Nephron progenitor cell (in vitro differentiated cells): ENCODE measurements at regions not wholly inside any gene's neighbourhood (a gene's known extent, or its start where the extent isn't known, plus 50 kb on each side); places are given as distances from the start of the nearest gene placed in this dataset.

Experiments used
- DNase-seq: peaks from one replicate; pipeline ENCODE4 v3.0.0; 2021
- H3K27ac Mint-ChIP-seq: 2 replicates; pipeline ENCODE4 v1.8.0; 2021; ENCODE audit warnings: mild to moderate bottlenecking, moderate library complexity, mixed read lengths
- H3K27me3 Mint-ChIP-seq: 2 replicates; pipeline ENCODE4 v1.8.0; 2021; ENCODE audit warnings: mild to moderate bottlenecking, low read depth, mixed read lengths; ENCODE audit not compliant: poor library complexity
- H3K36me3 Mint-ChIP-seq: 2 replicates; pipeline ENCODE4 v1.8.0; 2021; ENCODE audit warnings: low read depth, mixed read lengths
- H3K4me1 Mint-ChIP-seq: 2 replicates; pipeline ENCODE4 v1.8.0; 2021; ENCODE audit warnings: mixed read lengths
- H3K4me3 Mint-ChIP-seq: 2 replicates; pipeline ENCODE4 v1.8.0; 2021; ENCODE audit warnings: mild to moderate bottlenecking, moderate library complexity, mixed read lengths
- H3K9me3 Mint-ChIP-seq: 2 replicates; pipeline ENCODE4 v1.8.0; 2021; ENCODE audit warnings: mild to moderate bottlenecking, moderate library complexity, mixed read lengths
- TF ChIP-seq, protein P1 (sequence below): fragments of 200-600 bp; sonication (generic); IDR thresholded peaks from 2 replicates; pipeline ENCODE4 v1.5.0; 2021; ENCODE audit warnings: antibody characterized with exemption

DNA sequence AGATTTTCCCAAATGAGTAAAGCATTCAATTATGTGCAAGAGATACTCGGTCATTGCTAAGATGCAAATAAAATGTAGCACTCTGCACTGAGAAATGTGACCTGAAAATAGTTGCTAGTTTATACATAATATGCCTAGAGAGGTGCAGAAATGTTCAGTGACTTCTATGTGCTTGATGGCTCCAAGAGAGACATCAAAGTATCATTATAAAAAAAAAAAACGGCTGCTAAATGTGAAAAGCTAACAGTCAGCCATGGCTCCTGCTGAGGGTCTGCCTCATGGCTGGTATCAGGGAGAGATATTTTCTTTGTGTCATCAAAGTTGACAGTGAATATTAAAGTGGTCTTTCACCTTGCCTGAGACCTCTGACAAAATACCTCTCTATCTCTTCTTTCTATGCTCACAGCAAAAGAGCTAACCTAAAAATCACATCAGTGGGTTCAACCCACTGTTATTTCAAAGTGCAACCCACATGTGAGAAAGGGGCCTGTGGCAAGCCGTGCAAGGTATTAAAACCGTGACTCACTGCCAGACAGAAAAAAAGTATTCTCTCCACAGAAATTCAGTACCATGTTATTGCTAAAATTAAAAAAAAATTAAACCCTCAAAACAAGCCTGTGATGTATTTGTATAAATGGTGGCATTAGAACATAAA lies 259.0 kb downstream of the HIVEP2 start:
- no peak overlapping the region for H3K27ac Mint-ChIP-seq
- no peaks in the 10 kb centered on the region for H3K27me3 Mint-ChIP-seq
- TF ChIP-seq, protein P1, sequence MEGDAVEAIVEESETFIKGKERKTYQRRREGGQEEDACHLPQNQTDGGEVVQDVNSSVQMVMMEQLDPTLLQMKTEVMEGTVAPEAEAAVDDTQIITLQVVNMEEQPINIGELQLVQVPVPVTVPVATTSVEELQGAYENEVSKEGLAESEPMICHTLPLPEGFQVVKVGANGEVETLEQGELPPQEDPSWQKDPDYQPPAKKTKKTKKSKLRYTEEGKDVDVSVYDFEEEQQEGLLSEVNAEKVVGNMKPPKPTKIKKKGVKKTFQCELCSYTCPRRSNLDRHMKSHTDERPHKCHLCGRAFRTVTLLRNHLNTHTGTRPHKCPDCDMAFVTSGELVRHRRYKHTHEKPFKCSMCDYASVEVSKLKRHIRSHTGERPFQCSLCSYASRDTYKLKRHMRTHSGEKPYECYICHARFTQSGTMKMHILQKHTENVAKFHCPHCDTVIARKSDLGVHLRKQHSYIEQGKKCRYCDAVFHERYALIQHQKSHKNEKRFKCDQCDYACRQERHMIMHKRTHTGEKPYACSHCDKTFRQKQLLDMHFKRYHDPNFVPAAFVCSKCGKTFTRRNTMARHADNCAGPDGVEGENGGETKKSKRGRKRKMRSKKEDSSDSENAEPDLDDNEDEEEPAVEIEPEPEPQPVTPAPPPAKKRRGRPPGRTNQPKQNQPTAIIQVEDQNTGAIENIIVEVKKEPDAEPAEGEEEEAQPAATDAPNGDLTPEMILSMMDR = no peak
- no peaks in the 10 kb centered on the region for H3K9me3 Mint-ChIP-seq
- H3K4me3 Mint-ChIP-seq = no peak overlapping the region
- H3K36me3 Mint-ChIP-seq = no peaks in the 10 kb centered on the region
- H3K4me1 Mint-ChIP-seq = no peaks in the 10 kb centered on the region
- no peak for DNase-seq

DNA sequence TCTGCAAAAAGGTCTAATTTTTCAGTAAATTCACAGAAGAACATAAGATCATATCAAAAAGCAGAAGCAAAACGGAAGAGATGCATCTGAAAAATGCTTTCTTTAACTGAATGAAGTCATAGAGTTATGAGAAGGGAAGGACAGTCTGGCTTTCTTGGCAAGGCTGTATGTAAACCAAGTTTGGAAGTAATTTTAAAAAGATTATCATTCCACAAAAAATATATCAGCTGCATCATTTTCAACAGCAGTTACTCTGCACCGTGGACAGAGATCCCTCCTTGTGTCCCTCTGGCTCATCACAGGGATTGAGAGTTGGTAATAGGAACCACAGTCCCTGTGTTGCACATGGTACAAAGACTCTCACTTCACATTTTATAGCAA lies 258.5 kb downstream of the HIVEP2 start:
- Mint-ChIP-seq H3K27me3 (no peaks in the 10 kb centered on the region), H3K36me3 (no peaks in the 10 kb centered on the region), H3K4me3 (no peak overlapping the region), H3K9me3 (no peaks in the 10 kb centered on the region), H3K4me1 (no peaks in the 10 kb centered on the region), H3K27ac (no peak overlapping the region)
- DNase-seq = no peak
- TF ChIP-seq, protein P1 = no peak

DNA sequence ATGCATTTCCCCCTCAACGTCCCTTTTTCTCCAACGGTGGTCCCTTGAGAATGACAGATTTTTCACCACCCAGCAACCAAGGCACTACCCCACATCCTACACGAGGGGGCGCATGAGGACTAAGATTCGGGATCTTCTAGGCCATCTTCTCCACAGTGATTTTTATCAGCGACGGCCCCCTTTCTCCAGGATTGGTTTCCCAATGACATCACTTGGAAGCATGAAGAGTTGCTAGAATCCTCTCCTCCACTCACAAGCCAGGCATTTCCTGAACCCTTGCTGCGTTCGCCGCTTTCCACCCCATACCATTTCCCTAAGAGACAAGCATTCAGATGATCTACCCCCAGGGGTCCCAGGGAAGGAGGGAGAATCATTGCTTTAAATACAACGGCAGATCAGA lies 252.0 kb downstream of the HIVEP2 start:
- H3K4me3 Mint-ChIP-seq = peak overlapping the region; percentile 13
- TF ChIP-seq, protein P1 = peak; percentile 85

DNA sequence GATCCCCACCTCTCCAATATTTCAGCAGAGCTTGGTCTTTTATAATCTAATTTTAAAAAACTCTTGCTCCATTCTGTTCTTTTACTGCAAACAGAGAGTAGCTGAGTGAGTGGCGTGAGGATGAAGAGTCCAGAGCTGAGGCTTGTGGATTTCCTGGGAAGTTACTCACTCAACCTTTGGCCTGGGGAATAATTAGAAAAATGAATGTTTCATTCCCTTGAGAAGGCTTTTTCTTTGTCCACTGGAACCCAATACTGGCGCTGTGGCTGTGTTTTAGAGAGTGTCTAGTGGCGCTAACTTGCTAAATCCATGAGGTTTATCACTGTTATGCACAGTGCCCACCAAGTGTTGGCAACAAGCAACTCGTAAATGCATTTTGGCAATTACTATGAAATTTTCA lies 251.5 kb downstream of the HIVEP2 start:
- H3K9me3 Mint-ChIP-seq = no peaks in the 10 kb centered on the region
- H3K27me3 Mint-ChIP-seq = peaks cover 4% of the 10 kb centered on the region
- H3K27ac Mint-ChIP-seq = no peak overlapping the region
- peak overlapping the region; percentile 13 for H3K4me3 Mint-ChIP-seq
- H3K4me1 Mint-ChIP-seq = peaks cover 20% of the 10 kb centered on the region
- H3K36me3 Mint-ChIP-seq = no peaks in the 10 kb centered on the region
- no peak for DNase-seq
- TF ChIP-seq, protein P1 = no peak

More for the DNA sequence above, 252.0 kb downstream of the HIVEP2 start:
- H3K4me1 Mint-ChIP-seq = peaks cover 18% of the 10 kb centered on the region
- no peaks in the 10 kb centered on the region for H3K9me3 Mint-ChIP-seq
- H3K27ac Mint-ChIP-seq = no peak overlapping the region
- DNase-seq = peak; percentile 77
- H3K27me3 Mint-ChIP-seq = peaks cover 4% of the 10 kb centered on the region
- no peaks in the 10 kb centered on the region for H3K36me3 Mint-ChIP-seq

DNA sequence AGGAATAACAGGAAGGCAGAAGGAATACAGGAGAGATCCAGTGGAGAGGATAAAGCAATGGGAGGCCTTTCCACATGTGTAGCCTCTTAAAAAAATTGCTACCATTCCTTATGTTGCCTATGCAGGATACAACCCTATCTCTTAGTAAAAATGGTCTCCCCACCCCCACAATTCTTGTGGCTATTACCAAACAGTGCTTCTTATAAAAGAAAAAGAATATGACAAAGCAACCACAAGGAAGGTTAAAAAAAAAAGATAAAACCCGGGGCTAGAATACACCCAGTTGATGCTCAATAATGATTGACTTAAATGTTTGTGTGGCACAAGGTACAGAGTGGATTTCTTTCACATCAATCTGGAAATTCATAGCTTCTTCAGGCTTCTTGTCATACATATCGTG lies 250.9 kb downstream of the HIVEP2 start:
- Mint-ChIP-seq H3K36me3 (no peaks in the 10 kb centered on the region), H3K4me1 (peaks cover 20% of the 10 kb centered on the region), H3K27me3 (peaks cover 4% of the 10 kb centered on the region), H3K27ac (no peak overlapping the region), H3K9me3 (no peaks in the 10 kb centered on the region), H3K4me3 (no peak overlapping the region)
- TF ChIP-seq, protein P1 = no peak
- no peak for DNase-seq

DNA sequence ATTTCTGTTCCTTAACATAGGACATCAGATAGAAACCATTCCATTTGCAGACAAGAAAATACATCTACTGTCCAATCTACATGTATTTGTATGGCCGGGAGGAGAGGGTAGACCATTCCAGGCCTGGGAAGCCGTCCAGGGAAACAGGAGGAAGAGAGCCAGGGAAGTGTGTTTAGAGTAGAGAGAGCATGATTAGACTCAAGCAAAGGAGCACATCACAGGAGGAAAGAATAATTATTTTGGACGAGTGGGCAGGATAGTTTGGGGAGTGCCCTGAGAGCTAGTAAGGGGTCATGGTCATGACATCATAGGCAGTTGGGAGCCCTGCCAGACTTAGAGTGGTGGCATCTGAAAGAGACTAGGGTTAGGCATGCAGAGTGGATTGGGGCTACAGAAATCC lies 250.0 kb downstream of the HIVEP2 start:
- H3K36me3 Mint-ChIP-seq = no peaks in the 10 kb centered on the region
- no peak for DNase-seq
- no peaks in the 10 kb centered on the region for H3K9me3 Mint-ChIP-seq
- H3K27me3 Mint-ChIP-seq = peaks cover 4% of the 10 kb centered on the region
- no peak overlapping the region for H3K27ac Mint-ChIP-seq
- no peak overlapping the region for H3K4me3 Mint-ChIP-seq
- peaks cover 20% of the 10 kb centered on the region for H3K4me1 Mint-ChIP-seq
- TF ChIP-seq, protein P1 = no peak
